NCI-H1092 treated with DMSO at 0.1 percent for 48 hours (cell line): ENCODE measurements at regions not wholly inside any gene's neighbourhood (a gene's known extent, or its start where the extent isn't known, plus 50 kb on each side); places are given as distances from the start of the nearest gene placed in this dataset.

ENCODE experiments used
- DNase-seq: peaks from one replicate; lab custom pipeline; 2025; lab: John Stamatoyannopoulos, UW

DNA sequence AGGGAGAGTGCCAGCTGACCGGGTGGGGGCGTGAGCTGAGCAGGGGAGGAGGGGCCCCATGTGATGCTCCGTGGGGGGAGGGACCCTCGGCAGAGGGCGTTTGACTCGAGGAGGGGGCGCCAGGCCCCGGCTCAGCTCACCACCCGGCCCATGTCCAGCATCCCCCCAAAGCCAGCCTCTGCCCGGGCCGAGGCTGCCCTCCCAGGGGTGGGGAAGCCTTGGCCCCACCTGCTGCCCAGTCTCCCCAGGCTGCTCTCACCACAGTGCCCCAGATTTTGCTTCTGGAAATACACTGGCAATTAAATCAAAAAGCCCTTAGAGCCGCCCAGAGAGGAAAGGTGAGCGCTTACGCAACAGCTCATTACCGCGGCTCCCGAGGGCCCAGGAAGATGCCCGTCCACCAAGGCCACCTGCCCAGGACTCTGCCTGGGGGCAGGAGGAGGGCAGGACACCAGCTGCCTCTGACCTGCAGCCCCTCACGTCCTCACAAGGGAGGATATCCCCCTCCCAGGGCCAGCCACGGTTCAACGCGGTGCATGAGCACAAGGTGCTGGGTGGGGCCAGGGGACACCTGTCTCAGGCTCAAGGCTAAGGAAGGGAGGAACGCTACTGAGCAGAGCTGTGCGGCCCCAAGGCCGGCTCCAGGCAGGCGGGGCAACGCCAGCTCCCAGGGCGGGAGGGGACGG, 70.0 kb upstream of the INPP5A start:
- DNase-seq: no peak

DNA sequence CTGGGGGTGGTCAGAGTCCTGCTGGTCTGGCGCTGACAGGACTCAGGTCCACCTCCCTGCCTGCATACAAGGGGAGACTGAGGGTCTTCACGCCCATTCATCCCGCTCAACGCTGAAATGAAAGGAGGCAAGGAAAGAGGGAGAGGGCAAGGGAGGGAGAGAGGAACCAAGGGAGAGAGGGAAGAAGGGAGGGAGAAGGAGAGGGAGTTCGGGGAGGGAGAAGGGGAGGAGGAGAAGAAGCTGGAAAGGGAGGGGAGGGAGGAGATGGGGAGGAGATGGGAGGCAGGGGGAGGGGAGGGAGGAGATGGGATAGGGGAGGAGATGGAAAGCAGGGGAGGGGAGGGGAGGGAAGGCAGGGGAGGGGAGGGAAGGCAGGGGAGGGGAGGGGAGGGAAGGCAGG, 69.4 kb upstream of the INPP5A start:
- no peak for DNase-seq

DNA sequence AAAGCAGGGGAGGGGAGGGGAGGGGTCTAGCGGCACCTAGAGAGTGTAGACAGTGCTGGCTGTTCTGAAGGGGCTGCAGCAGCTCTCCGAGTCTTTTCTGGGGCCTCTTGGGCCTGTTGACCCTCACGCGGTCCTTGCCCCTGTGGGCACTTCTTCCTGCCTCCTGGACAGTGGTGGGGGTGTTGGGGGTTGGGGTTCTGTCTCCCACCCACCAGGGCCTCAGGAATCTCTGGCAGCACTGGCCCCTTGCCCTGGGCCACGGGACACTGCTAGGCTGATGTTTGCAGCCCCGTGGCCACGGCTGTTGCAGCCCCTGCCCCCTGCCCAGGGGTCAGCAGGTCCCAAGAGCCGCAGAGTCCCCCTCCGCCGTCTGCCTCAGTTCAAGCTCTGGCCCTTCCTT, 68.9 kb upstream of the INPP5A start:
- DNase-seq: no peak

DNA sequence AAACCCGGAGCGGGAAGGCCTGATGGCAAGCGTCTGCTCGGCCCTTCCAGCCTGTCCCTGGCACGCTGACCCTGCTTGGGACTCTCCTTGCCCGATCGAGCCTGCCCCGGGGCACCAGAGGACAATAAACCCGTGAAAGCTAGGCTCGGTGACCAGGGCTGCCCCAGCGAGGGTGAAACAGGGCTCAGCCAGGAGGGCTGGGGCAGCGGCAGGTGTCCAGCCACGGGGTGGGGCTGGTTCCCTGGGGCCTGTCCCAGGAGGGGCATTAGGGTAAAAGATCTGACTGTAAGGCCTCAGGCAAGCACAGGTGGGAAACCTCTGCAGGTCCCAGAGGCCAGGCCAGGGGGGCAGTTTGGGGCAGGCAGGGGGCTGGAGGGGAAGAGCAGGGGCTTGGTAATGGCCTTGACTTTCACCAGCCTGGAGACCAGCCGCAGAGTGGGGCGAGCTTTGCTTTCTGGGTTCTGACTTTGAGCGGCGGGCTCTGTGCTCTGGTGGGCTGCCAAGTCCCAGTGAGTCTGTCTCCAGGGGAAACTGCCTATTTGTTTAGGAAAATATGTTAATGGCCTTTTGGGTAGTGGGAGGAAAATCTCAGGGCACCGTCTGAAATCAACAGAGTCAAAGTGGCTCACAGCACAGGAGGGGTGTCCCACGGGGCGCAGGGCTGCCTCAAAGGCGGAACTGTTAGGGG, 68.2 kb upstream of the INPP5A start:
- peak; percentile 45 for DNase-seq

DNA sequence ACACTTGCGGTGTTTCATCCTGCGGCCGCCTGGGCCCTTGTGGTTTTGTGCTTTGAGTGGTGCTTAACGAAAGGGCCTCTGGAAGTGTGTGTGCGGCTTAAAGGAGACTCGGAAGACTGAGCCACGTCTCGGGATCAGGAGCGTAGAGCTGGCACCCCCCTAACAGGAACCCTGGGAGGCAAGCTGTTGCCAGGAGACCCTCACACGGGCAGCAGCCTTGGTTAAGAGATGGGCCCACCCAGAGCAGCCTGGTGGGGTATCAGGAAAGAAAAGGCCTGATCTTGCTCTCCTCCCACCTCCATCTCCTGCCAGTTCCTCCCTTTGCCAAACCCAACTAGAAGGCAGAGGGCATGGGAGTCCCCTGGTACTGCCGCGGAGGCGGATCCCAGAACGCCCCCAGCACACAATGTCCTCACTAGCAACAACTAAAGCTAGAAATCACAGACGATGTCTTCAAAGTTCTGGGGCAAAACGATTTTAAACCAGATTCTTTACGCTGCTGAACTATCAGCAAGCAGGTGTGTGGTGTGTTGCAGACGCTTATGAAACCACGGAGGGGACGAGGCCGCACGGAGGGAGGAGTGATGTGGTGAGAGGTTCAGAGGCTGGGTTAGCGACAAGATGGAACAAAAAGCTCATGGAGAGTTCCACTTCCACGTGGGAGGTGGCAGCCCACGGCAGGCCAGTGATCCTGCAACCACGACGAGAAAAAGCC, 67.0 kb upstream of the INPP5A start:
- no peak for DNase-seq

DNA sequence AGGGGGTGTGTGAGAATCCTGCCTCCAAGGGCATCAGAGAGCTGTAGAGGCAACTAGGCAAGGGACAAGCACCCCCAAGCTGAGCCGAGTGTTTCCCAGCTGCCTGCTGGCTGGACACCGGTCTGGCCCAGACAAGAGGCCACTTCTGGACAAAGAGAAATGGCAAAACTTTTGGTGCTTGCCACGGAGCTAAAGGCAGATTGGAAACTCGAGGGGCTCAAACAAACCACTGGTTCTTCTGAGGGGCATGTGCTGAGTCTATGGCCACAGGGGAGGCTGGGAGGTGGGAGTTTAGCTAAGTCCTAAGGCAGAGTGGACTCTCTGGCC, 66.5 kb upstream of the INPP5A start:
- DNase-seq: no peak

DNA sequence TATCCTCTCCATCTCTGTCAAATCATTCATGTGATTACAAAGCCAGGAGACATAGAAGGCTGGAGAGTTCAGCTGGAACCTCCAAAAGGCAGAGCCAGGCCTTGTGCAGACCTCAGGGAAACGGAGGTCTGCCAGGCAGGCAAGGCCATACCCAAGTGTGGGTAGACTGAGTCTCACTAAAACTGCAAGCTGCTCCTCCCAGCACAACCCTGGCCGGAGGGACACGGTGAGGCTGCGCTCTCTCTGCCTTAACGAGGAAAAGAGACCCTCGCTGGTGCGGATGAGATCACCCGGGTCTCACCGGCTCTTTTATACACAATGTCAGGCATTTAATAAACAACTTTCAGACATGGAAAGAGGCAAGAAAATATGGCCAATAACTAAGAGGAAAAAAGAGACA, 66.1 kb upstream of the INPP5A start:
- DNase-seq: no peak

DNA sequence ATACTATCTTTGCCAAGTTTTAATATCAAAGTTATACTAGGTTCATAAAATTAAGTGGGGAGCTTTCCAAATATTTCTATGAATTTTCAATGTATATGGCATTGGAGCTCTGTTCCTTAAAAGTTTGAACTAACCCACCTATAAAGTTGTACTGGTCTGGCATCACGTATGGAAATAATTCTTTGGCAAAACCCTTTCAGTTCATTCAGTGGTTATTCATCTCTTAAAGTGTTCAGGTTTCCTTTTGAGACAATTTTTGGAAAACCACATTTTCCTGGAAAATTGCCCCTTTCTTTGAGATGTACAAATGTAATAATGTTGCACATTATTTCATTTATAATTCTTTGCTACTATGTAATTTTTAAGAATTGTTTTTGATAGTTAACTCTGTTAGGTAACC, 62.5 kb upstream of the INPP5A start:
- DNase-seq: no peak

DNA sequence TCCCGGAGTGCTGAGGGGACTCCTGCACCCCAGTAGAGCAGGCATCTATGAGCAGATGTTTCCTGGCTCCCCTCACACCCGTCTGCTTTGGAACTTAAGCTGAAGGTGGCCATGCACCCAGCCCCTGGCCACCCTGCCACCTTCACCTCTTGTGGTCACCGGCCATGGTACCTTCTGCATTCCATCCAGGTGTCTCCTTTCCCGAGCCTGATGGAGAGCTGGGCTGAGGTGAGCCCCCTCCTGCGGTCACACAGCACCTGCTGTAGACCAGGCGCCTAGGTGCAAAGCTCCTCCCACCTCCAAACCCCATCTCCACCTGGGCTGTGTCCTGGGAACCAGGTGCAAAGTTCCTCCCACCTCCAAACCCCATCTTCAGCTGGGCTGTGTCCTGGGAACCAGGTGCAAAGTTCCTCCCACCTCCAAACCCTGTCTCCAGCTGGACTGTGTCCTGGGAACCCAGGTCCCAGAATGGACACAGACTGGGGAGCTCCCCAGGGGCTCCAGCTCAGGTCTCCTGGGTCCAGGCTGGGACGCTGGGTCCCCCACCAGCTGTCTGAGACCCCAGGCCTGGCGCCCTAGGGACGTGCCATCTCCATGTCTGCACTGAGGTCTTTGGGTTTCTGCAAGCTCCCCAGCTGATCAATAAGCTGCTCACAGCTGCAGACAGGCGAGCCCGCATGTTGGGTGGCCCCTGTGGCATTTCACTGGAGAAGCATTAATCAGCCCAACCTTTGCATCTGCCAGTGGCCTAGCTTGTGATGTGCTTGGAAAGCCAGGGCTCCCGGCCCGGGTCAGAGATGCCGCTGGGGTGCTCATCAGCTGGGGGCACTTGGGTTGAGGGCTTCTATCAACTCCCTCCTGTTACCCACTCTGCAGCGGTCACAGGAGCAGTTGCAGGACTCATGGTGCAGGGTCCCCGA, 61.2 kb upstream of the INPP5A start:
- DNase-seq: no peak

DNA sequence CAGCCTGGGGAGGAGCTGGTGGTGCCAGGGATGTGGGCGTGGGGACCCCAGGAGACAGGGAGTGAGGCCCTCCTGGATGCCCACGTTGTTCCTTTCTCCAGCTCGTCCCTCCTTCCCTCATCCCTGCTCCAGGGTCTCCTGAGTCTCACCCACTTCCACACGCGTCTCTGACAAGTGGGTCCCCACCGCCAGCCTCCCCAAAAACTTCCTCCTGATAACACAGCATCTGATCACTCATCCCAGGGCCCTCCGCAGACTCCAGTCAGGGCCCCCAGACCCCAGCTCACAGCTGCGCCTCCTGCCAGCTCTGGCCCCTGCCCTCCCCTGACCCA, 60.6 kb upstream of the INPP5A start:
- DNase-seq: no peak

DNA sequence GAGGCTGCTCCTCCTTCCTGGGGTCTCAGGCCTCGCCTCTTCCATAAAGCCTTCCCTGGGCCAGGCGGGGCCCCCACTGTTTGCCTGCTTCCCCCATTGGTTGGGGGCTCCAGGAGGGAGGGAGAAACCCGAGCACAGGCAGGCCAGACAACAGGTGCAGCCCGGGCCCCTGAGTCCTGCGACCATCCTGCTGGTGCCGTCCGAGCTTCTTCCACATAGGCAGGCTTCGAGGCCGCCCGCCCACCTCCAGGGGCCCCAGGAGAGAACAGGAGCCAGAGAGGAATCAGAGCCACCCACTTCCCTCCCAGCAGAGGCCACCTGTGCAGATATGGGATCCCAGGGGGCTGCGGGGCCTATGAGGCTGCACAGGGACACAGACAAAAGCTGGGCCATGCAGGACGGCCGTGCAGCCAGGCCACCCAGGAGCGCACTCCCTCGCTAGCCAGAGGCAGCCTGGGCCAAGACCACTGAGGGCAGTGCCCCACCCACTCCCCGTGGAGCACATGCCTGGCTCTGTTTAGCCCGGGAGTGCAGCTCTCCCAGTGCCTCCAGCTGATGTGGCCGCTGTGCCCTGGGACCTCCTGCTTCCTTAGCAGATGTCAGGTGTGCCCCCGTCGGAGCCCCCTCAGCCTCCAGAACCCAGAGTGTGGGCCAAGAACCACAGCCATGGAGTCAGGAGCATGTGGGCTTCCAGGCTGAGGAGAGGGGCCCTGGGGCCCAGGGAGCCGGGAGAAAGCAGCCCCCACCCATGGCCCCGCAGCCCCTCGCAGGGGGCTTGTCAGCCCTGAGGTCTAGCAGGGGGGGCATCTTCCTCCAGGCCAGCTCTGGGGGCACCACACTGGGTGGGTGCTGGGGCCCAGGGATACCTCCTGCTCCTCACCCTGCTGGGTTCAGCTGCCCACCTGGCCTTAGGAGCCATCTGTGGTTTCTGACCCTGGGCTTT, 59.9 kb upstream of the INPP5A start:
- no peak for DNase-seq

DNA sequence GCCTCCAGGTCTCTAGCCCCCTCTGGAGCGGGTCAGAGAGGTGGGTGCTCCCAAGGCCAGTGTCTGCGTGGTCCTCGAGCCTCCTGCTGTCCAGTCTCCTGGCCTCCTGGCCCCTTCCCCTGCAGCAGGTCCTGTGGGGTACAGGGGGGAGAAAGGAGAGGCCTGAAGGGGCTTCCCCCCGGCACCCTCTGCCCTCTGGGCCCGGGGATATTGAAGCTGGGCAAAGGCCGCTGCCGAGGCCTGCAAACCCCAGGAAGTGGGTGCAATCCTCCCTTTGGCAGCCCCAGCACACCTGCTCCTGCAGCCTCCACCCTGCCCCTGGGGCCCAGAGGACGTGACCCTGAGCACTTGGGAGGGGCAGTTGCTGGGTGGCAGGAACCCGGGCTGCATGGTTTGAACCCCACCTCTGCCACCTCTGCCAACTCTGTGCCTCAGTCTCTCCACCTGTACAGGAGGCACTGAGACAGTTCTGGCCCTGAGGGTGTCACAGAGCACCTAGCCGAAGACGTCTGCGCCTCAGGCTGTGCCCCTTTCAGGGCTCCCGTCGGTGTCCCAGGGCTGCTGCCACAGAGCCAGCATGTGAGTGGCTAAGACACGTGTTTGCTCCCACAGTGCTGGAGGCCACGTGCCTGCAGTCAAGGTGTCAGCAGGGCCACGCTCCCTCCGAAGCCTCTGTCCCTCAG, 59.1 kb upstream of the INPP5A start:
- DNase-seq: no peak

DNA sequence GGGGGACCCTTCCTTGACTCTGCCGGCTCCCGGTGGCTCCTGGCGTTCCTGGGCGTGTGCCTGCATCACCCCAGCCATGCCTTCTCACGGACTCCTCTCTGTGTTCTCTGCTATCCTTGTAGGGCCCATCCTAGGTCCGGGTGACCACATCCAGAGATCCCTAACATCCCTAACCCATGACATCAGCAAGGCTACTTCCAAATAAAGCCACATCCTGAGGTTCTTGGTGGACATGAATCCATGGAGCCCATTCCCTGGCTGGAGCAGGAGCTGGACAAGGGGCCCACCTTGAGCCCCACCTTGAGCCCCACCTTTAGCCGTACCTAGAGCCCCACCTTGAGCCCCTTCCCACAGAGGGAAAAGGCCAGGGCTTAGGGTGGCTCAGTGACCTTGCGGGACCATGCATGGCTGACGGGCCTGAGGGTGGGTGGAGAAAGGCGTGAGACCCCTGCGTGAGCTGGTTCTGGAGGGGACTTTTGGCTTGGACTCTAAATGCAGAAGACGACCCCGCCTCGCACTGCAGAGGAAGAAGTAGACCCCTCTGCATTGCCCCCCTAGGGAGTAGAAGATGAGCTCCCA, 58.5 kb upstream of the INPP5A start:
- no peak for DNase-seq

DNA sequence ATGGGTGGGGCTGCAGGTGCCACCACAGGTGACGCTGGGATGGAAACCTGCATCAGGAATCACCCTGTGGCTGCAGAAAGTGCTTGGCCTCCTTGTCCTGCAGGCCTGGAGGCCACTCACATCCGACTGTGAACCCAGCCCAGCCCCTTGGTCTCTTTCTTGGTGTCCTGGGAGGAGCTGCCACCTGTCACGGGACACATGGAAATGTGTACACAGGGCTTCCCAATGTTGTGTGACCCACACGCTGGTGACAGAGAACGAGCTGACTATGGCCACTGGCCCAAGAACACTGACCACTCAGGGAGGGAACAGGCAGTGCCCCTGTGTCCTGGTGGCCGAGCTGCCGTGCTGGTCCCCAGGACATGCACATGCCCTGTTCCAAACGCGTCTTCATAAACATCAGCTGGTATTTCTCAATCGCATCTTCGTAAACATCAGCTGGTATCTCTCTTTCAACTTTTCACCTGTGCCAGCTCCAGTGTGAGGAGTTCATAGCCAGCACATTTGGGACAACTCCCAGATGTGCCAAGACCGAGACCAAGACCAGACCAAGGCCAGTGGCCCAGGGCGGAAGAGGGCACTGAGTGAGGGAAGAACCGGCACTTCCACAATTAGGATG, 57.9 kb upstream of the INPP5A start:
- no peak for DNase-seq

DNA sequence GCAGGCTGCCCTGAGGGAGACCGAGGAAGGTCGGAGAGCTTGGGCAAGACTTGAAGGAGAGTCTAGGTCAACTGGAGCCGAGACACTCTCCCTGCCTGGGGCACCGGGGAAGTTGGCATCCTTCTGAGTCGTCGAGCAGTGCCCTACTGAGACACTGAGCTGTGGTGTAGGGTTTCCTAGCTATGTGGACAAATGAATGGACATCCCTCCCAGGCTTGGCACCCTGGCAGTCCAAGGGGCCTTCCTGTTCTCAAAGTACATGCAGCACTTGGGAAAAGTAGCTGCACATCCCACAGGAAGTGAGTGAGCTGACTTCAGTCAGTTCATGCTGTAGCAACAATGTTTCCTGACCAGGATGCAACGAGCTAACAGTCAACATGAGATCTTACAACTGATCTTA, 57.2 kb upstream of the INPP5A start:
- no peak for DNase-seq

DNA sequence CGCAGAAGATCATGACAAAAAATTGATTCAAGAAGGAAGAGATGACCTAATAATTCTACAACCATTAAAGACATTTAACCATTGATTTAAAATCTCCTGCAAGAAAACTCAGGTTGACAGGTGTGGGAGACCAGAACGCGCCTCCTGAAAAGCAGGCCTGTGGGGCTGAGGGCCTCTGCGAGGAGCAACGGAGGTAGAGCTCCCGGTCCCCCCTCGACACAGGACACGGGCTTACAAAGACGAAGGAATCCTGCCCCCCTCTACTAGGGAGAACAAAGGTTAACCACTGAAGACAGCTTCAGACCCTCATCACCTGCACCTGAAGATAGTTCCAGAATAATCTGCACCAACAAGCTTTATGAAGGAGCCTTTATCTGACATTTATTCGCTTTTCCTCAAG, 55.9 kb upstream of the INPP5A start:
- DNase-seq: no peak

DNA sequence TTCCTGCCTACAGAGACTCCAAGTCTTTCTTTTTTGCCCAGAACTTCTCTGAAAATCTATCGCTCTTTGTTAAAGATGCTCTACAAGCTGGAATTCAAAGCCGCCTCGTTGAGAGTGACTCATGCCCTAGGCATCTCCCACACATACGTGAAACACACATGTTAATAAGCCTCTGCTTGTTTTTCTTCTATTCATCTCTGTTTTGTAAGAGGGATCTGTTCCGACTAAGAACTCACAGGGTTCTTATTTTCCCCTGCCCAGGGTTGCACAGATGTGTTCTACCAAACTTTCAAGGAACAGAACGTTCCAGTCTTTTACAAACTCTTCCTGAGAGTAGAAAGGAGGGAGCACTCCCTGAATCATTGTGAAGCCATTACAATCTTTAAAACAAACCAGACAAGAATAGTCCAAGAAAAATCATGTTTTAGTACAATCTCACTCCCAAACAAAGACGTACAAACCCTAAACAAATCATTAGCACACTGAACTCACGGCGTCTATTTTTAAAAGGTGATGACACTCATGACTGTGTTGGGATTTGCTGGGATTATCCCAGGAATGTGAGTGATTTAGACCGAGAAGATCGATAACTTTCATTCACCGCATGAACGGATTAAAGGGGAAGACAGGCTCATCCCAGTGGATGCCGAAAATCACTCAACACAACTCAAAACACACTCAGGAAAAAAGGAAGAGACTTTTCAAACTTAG, 55.3 kb upstream of the INPP5A start:
- DNase-seq: no peak

DNA sequence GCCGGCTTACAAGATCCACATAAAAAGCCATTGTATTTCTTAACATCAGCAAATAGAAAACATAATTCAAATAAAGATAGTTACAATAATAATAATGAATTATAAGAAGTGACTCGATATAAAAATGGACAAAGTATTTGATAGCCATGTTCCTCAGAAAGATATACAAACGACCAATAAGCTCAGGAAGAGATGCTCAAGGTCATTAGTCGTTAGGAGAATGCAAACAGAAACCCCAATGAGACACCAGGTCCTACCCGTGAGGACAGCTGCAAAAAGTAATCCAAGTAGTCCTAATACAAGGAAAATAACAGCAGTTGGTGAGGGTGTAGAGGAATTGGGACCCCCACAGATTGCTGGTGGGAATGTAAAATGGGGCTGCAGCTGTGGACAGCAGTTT, 54.2 kb upstream of the INPP5A start:
- DNase-seq: no peak

DNA sequence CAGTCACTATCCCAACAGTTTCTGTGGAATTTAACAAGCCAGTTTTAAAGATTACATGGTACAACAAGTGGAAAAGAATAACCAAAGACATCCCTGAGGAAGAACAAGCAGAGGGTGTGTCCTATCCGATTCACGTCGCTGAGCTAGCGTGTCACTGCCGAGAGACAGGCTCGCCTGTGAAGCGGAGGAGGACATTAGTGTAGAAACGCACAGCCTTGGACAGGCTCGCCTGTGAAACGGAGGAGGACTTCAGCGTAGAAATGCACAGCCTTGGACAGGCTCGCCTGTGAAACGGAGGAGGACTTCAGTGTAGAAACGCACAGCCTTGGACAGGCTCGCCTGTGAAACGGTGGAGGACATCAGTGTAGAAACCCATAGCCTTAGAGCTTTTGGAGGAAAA, 52.7 kb upstream of the INPP5A start:
- no peak for DNase-seq
